ENCODE measurements at regions not wholly inside any gene's neighbourhood (a gene's known extent, or its start where the extent isn't known, plus 50 kb on each side); places are given as distances from the start of the nearest gene placed in this dataset.

DNA sequence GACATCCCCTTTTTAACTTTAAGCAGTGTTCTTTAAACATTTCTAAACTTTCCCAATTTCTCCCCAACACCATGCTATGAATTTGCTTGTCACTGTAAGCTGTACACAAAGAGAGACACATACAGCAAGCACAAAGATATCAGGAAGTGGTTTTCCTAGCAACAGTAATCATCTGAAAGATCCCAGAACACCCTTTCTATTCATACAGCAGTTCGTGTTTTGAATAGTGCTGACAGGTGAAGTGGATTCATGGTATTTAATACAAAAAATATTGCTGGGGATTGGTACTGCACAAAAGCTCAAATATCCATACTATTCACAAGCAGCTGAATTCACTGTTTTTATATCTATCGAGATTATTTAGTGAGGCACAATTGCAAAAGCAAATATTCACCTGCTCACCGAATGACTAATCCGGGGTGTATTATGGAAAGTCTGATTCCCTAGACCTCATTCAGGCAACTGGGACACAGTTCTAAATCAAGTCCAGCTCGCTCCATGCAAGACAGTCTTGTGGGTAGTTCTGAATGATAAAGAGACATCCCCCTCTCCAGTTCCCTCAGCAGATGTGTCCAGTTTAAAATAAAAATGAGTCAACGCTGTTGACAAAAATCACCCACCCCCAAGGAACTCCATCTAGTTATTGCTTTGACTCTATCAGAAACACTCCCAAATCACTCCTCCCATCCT, 107.1 kb upstream of the TSHZ2 start:
- no peak for DNase-seq (ENCODE audit: low spot score)

DNA sequence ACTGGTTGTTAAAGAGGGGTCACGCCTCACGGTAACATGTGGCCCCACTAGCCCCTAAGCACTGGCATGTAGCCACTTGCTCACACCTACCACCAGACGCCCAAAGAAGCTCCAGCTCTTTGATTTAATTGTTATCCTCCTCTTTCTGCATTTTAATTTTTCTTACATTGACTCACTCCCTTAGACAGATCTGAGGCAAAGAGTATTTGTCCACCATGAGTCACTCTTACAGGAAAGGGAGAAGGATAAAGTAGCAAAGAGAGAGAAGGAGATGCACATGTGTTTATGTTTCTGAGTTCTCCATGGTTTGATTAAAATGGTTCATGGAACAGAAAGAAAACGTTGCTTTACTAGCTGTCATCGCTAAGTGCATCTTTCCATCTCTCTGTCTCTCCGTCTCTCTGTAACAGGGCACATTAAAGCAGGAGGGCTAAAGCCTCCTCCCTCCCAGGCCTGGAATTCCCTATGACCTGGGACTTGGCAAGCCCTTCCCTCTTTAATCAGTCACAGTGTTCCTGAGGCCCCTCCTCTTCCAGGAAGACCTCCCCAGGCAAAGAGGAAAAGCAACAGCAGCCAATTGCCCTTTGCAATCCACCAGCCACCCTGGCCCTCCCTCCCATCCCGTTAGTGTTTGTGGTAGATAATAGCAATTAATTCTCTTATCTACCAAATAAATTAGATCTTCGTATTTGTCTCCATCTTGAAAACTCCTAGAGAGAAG, 112.8 kb upstream of the TSHZ2 start:
- DNase-seq (ENCODE audit: low spot score), result no peak

DNA sequence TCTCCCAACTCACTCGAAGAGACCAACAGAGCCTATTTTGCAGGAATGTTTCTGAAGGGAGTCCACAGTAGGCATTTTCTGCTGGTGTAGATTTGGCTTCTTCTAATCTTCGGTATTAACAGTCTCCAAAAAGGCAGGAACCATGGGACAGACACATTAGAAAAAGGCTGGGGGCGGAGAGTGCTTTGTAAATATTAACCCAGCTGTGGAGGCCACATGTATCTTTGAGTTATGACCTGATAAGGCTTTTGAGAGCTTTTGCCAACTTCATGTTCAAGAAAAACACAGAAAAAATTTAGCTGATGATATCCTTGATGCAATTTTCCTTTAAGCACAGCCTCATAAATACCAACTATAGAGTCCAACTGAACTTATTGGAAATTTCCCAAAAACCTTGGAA, 119.4 kb upstream of the TSHZ2 start:
- no peak for DNase-seq (ENCODE audit: low spot score)

DNA sequence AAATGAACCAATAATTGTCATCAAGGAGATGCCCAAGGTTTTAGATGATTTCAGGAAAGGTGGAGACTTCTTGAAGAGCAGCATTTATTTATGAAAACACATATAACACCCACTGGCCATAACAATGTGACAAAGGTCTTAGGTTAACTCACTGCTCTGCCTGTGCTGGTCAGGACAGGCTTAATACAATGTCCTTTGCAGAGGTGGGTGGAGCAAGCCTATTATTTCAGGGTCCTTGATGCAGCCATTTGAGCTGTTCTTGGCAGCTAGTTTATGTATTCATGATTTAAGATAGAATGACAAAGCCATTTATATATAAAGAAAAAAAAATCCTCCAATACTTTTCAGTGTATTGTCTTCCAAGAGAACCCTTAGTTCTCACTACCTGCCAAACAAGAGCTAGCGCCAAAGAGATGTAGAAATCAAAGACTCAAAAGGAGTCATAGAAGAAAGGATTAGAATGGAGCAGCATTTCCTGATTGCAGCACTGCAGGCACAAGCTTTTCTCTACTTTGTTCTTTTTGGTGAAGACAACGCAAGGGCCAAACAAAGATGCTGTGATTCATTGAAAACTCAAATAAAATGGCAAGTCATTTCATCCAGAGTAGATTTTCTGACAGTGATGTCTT, 124.3 kb upstream of the TSHZ2 start:
- DNase-seq (ENCODE audit: low spot score), result no peak

DNA sequence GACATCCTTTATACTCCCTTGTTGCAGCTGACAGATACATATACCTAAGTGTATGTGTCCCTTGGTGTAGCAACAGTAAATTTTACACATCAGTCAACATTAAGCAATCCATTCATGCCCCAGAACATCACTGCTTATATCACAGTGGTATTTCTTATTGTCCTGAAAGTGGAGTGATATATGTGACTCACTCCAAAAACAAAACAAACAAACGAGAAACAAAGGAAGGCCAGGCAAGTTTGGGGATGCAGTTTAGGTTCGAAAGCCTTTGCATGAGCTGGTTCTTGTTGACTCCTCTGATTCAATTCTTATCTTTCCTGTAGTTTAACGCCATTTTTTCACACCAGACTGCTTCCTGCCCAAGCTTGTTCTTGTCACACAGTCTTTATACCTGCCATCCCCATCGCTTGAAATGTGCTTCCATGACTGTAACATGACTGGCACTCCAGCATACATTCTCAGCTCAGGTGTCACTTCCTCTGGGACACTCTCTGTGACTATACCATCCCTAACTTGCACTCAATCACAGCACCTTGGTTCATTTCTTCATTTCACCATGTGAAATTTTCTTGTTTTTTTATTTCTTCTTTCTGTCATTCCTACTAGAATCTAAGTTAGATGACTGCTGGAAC, 125.0 kb upstream of the TSHZ2 start:
- DNase-seq (ENCODE audit: low spot score), result no peak

DNA sequence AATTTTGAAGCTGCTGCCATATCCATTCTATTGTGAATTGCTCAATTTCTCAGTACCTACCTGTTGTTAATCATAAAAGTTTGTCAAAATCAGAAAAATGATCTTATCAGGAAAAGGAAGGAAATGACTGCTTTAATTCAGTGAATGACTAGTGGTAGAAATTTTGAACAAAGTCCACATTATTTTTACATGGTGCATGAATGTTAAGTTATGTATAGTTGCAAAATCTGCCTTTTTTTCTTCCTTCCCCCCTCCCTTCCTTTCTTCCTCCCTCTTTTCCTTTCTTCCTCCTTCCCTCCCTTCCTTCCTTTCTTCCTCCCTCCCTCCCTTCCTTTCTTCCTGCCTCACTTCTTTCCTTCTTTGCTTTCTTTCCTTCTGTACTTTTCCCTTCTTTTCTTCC, 127.1 kb upstream of the TSHZ2 start:
- DNase-seq (ENCODE audit: low spot score), result no peak

DNA sequence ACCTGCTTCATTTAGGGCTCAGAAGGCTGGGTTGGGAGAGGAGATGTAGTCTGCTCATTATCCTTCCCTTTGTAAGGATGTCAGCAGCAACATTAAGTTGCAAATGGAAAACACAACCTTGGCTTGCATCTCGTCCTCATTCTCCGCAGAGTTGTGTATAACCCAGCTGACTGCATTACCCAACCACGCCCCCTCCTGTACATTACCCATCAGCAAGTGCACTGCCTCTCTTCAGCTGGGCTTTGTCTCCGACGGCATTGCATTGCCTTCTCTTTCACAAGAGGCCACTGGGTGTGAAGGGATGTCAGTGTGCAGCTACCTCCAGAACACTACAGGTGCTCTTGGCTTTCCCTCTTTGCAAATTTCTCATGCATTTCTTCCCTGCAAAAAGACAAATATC, 128.7 kb upstream of the TSHZ2 start:
- DNase-seq (ENCODE audit: low spot score), result no peak

DNA sequence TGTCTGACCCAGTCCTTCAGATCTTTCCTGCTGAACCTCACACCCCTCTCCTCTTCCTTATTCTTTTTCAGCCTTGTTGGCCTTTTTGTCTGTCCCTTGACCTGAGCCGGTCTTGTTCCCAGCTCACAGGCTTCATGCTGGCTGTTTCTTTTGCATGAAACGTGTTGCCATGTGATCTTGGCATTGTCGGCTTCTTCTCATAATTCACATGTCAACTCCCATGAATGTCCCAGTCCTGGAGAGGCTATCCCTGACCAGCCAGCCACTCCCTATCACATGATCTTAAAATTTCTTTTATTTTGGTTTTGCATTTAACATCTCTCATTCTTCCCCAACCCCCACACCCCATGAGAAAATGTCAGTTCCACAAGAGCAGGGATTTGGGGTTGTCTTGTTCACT, 131.2 kb upstream of the TSHZ2 start:
- DNase-seq (ENCODE audit: low spot score), result no peak

DNA sequence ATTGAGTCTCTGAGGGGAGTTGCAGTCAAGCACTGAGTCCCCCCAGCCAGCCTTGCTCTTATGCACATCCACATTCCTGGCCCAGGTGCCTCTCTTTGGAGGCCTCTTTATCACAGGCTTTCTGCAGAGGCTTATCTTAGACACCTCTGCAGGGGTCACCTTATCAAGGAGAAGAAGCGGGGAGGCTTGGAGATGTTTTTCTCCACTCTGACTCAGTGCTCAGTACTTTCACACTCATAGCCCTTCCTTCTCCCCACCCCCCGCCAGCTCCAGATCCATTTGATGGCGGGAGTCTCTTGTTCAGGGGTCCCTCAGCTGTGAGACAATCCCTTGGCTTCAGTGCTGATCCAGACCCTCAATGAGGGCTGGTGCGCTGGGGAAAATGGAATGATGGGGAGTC, 132.1 kb upstream of the TSHZ2 start:
- no peak for DNase-seq (ENCODE audit: low spot score)

DNA sequence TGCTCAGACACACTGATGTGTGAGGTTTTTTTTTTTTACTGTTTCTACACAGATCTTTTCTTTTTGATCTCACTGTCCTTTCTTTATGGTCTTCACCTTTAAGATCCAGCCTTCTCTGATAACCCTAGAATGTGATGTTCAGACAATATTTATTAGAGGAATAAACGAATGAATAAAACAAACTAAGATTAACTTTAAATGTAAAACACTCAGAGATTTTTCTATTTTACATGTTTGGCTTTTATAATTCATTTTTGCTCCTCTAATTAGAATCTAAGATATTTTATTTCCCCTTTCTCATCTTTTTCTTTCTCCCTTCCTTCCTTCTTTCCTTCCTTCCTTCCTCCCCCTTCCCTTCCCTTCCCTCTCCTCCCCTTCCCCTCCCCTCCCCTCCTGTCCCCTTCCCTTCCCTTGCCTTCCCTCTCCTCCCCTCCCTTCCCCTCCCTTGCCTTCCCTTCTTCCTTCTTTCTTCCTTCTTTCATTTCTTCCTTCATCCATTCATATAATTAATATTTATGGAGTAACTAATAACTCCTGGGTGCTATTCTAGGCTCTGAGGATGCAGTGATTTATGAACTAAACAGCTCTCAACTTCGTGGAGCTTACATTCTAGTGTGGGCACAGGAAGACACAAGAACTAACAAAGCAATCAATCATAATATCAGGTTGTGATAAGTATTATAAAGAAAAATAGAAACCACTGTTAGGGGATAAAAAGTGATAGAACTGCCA, 133.5 kb upstream of the TSHZ2 start:
- DNase-seq (ENCODE audit: low spot score), result no peak

DNA sequence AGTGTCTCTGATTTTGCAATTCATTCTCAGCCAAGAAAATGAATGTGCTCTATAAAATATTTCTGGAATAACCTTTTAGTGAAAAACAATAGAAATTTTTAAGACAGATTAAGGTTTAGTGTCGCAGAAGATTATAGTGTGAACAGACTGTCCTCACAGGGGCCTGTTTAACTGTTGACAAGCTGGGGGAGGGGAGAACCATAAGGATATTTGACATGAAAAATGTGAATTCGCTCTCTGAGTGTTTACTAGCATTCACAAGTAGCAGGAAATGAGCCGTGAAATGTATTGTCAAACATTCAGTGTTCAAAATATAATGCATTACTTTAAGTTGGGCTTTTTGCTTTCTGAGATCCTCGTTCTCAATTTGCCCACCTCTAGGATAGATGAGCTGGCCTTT, 134.8 kb upstream of the TSHZ2 start:
- no peak for DNase-seq (ENCODE audit: low spot score)

DNA sequence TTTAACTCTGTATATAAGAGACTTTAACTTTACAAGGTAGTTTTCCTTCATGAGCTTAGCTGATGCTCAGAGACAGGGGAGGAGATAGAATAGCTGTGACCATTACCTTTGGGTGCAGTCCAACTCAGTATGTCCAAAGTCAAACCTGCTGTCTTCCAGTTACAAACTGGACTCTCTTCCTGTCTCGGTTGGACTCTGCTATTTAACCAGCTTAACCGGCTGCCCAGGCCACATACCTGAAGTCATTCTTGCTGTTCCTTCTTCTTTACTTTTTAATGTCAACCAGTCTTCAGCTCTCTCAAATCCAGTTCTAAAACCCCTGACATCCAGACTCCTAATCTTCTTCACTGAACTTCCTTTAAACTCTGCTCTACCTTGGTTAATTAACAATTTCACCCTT, 138.3 kb upstream of the TSHZ2 start:
- no peak for DNase-seq (ENCODE audit: low spot score)

DNA sequence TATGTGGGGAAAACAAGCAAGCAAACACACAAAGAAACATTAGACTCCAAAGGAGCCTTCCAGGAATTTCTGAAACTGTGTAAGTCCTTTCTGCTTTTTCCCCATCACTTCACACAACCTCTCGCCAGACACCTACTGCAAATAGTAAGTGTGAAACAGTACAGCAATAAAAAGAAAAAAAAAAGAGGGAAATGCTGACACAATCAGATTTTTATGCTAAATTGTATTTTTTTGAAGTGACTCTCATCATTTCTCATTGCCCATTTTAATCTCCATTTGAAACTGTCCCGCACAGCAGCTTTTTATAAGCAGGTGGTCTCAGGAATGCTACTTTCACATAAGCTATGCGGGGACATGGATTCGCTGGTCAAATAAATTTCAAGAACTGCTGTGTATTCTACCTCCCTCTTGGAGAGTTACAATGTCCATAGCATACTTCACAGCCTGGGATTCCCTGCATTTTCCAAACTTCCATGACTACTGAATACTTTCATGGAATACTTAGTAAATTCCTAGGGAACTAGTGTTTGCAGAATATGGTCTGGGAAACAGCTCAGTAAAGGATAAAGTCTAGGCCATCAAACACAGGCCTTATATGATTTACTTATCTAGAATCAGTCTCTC, 139.9 kb upstream of the TSHZ2 start:
- no peak for DNase-seq (ENCODE audit: low spot score)

DNA sequence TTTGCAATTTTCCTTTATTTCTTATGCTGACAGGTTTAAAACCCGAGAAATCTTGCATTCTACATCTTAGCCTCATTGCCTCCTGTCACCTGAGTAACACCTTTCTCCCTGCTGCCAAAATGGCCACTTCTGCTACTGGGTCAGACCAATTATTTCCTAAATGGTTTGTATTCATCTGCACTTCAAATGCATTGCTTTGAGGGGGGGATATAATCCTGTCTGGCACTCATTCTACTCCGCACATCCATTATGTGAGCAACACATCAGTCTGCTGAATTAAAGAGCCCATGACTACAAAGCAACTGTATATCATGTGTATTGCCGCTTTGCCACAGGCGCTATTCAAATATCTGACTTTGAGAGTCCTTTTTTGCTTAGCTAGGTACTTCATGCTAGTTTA, 141.6 kb upstream of the TSHZ2 start:
- no peak for DNase-seq (ENCODE audit: low spot score)

DNA sequence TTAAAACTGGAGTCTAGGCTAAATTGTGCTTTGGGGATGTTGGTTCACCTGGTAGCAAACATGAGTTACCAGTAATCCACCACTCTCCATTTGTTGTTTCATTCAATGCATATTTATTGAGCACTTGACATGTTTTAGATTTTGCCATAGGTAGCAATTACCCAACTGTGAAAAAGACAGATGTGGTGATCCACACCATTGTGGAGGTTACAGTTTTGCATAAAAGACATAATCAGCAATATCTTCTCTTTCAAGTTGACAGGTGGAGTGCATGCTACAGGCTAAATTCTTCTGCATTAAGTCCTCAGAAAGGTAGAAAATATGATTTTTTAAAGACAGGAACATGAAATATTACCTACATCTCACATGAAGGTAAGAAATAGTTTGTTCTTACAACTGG, 143.0 kb upstream of the TSHZ2 start:
- no peak for DNase-seq (ENCODE audit: low spot score)

DNA sequence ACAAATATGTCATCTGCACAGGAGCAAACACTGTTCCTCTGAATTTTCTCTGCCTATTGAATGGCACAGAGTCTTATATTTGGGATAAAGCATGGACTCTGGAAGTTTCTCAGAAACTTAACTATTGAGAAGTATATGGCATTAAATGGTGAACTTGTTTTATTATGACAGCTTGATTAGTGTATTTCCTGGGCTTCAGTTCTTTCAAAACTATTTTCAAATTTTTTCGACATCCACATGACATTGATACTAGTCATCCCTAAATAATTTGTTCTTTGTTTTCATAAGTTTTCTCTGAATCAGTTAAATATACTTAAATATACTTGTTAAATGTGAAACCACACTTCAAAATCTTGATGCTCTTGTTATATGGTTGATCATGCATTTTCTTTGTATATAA, 144.0 kb upstream of the TSHZ2 start:
- DNase-seq (ENCODE audit: low spot score), result no peak

DNA sequence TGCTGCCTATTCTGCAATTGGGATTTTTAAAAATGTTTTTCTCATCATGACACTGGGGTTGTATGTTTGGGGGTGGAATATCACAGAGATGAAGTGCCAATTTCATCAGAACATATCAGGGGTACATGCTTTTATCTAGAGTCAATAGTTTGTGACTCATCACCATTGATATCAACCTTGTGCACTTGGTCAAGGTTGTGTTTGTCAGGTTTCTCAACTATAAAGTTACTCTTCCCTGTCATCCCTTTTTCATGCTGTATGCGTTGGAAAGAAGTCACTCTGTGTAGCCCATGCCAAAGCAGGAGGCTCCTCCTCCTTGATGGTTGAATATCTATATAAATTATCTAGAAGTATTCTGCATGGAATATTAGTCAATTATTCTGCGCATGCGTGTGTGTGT, 145.4 kb upstream of the TSHZ2 start:
- DNase-seq (ENCODE audit: low spot score), result no peak

DNA sequence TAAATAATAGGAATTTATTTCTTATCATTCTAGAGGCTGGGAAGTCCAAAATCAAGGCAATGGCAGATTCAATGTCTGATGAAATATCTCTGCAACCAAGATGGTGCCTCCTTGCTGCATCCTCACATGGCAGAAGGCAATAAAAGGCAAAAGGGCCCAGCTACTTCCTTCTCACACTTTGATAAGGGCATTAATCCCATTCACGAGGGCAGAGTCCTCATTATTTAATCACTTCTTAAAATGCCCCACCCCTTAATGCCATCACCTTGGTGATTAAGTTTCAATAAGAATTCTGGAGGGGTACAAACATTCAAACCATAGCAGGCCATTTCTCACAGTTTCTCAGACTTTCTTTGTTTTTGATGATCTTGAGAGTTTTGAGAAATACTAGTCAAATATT, 145.8 kb upstream of the TSHZ2 start:
- DNase-seq (ENCODE audit: low spot score), result no peak

DNA sequence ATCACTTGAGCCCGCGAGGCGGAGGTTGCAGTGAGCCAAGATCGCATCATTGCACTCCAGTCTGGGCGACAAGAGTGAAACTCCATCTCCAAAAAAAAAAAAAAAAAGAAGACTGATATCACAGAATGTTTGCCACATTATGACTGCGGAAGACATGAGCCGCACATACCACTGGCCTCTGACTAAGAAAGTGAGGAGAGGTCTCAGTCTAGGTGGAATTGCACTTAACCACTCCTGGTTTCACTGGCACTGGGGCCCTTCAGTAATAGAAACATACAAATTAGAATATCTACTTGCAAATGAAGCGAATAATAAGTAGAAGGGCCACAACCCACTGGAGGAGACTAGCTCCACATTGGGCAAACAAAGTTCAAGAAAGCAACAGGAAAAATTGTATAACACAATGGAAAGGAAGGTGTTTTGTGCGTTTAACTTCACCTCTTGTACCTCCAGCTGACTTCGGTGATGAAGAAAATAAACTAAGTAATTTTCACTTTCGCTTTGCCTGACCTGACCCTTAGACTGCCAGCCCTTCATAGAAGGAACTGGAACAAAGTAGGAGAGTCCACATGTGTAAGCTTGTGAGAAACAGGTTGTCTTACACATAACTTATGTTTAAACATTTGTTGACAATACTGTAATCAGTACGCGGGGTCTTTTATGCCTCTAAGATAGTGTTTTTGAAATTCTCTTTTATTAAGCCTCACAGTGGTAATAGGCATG, 147.5 kb upstream of the TSHZ2 start:
- DNase-seq (ENCODE audit: low spot score), result no peak

DNA sequence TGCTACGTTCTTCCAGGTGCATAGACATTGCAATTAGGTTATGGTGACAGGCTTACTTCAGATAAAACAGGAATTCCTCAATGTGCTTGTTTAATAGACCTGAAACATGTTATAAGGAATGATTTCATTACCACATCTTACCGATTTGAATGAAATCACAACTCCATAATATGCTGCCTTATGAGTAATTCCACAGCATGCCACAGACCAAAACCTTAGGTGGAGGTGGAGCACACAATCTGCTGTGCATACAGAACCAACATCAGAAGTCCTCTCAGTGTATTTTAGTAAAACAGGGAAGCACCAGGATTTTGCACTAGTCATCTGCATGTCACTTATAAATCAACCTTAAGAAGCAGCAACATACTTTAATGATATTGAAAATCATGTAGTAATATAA, 148.9 kb upstream of the TSHZ2 start:
- no peak for DNase-seq (ENCODE audit: low spot score)

DNA sequence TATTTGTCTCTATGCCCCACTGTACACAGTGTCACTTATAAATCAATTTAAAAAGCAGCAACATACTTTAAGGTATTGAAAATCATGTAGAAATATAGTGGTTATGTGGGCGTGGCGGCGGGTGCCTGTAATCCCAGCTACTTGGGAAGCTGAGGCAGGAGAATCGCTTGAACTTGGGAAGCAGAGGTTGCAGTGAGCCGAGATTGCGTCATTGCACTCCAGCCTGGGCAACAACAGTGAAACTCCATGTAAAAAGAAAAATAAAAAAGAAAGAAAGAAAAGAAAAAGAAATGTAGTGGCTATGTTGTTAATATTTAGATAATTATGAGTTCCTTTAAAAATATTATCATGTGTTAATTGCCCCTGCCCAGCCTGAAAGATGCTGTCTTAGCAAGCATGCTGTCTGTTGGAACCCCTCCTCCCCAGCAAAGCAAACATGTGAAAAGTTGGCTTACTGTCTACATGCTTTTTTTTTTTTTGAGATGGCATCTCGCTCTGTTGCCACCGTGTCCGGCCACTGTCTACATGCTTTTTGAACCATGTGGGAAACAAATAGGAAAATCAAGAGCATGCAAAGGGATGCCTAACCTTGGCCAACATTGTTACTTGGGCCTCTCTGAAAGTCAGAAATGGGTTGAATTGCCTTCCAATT, 151.4 kb upstream of the TSHZ2 start:
- no peak for DNase-seq (ENCODE audit: low spot score)
